AG20443 (cell line): ENCODE measurements at regions not wholly inside any gene's neighbourhood (a gene's known extent, or its start where the extent isn't known, plus 50 kb on each side); places are given as distances from the start of the nearest gene placed in this dataset.
"Not testable (repeated sequence)": the region's sequence is repeated elsewhere in the genome, so short reads cannot be mapped to it uniquely, and the experiment has no call there.

Experiments
- DNase-seq: peaks from one replicate; pipeline ENCODE4 v3.0.0; 2012; ENCODE audit warnings: low spot score, mixed read lengths

GRCh38 chr6:26234421-26235301 is 130.3 kb upstream of the BTN3A2 start:
- DNase-seq: peak; percentile 54

- DNase-seq: no peak
These were observed 129.7 kb upstream of the BTN3A2 start for GRCh38 chr6:26235302-26235670.

- DNase-seq: not testable (repeated sequence)
These were observed 125.6 kb upstream of the BTN3A2 start for GRCh38 chr6:26239415-26239814.

- peak; percentile 40 for DNase-seq
These were observed 124.6 kb upstream of the BTN3A2 start for GRCh38 chr6:26240157-26241032.

- DNase-seq: no peak
These were observed 123.7 kb upstream of the BTN3A2 start for GRCh38 chr6:26241033-26241895.

- no peak for DNase-seq
These were observed 121.9 kb upstream of the BTN3A2 start for GRCh38 chr6:26243132-26243531.

- DNase-seq: no peak
These were observed 121.2 kb upstream of the BTN3A2 start for GRCh38 chr6:26243752-26244151.

- DNase-seq: no peak
These were observed 118.9 kb upstream of the BTN3A2 start for GRCh38 chr6:26246058-26246457.

- no peak for DNase-seq
These were observed 118.4 kb upstream of the BTN3A2 start for GRCh38 chr6:26246553-26246952.

- no peak for DNase-seq
These were observed 115.4 kb upstream of the BTN3A2 start for GRCh38 chr6:26249707-26249956.

- no peak for DNase-seq
These were observed 114.9 kb upstream of the BTN3A2 start for GRCh38 chr6:26249957-26250697.

- DNase-seq: peak; percentile 20
These were observed 114.3 kb upstream of the BTN3A2 start for GRCh38 chr6:26250698-26251044.

- peak; percentile 22 for DNase-seq
These were observed 113.5 kb upstream of the BTN3A2 start for GRCh38 chr6:26251354-26252076.

- DNase-seq: no peak
These were observed 112.9 kb upstream of the BTN3A2 start for GRCh38 chr6:26252077-26252472.

GRCh38 chr6:26254724-26255123 is 110.3 kb upstream of the BTN3A2 start:
- no peak for DNase-seq

- no peak for DNase-seq
These were observed 107.7 kb upstream of the BTN3A2 start for GRCh38 chr6:26257272-26257671.

GRCh38 chr6:26258212-26258977 is 106.6 kb upstream of the BTN3A2 start:
- no peak for DNase-seq

- no peak for DNase-seq
These were observed 104.8 kb upstream of the BTN3A2 start for GRCh38 chr6:26260110-26260637.

GRCh38 chr6:26260725-26261490 is 104.1 kb upstream of the BTN3A2 start:
- DNase-seq: no peak
